ENCODE measurements at regions not wholly inside any gene's neighbourhood (a gene's known extent, or its start where the extent isn't known, plus 50 kb on each side); places are given as distances from the start of the nearest gene placed in this dataset.

- H3K4me3 ChIP-seq (replicated peaks; ENCODE audit: low read depth, low read length): no peak overlapping the region
- DNase-seq (ENCODE audit: extremely low read depth, low read depth): no peak
- TF ChIP-seq CTCF (IDR thresholded peaks at IDR 0.05; ENCODE audit: low read depth, low read length, missing control alignments): no peak
Observed at GRCh38 chr4:159048166-159048886, 54.6 kb upstream of the RAPGEF2 start.

DNA sequence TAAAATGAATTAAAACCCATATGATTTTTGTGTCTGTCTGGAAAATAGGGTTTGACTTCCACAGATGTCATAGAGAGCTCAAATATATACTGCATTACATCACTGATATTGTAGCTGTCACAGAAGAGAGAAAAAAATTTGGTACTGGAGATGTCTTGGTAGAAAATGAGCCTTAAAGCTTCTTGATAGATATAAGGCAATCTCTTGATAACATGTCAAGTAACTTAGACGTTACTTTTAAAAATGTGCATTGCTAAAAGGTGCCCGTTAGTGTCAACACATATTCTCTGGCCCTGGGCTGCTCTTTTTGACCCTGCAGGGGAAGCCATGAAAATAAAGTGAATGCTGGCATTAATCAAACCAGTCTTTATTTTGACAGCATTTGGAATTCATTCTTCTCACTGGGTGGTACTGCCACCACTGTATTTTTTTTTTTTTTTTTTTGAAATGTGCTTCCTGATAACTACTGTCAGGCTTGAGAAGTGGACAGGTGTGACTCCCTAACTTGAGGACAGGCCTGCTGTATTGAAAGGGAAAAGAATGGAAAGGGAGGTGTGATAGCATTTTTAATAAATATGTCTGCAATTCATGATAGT, 53.0 kb upstream of the RAPGEF2 start:
- DNase-seq (ENCODE audit: extremely low read depth, low read depth): no peak
- TF ChIP-seq CTCF (IDR thresholded peaks at IDR 0.05; ENCODE audit: low read depth, low read length, missing control alignments): no peak
- no peak overlapping the region for H3K4me3 ChIP-seq (replicated peaks; ENCODE audit: low read depth, low read length)

DNA sequence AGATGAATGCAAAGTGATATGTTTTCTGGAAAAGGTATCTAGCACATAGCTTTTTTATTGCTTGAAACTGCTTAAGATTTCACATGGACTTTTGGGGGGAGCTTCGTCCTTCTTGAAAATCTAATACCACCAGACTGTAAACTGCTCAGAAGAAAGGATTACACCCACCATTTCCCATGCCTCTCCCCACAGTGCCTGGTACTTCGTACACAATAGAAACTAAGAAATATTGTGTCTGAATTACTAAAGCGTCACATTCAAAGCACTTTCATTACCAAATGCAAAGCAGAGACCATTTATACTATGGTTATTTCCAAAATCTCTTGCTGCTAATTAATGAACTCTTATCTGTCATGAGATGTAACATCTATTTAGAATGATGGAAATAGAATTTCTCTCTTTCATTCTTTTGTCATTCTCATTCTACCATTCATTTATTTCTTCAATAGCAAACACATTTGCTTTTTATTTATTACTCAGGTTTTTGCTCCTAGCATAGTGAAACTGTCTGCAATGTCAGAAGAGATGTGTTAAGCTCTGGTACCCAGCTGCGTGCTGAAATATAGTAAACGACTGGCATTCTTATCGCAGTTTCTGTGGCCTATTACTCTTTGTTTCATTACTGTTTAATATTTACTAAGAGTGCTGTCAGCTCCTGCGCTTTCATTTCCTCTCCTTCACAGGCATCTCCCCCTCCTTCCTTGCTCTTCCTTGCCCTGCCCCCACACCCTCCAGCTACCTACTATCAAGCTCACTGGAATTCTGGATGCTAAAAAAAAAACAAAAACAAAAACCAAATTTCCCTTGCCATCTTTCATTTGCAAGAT, 51.4 kb upstream of the RAPGEF2 start:
- H3K4me3 ChIP-seq (replicated peaks; ENCODE audit: low read depth, low read length): no peak overlapping the region
- TF ChIP-seq CTCF (IDR thresholded peaks at IDR 0.05; ENCODE audit: low read depth, low read length, missing control alignments): no peak
- no peak for DNase-seq (ENCODE audit: extremely low read depth, low read depth)

- no peak overlapping the region for H3K4me3 ChIP-seq (replicated peaks; ENCODE audit: low read depth, low read length)
- TF ChIP-seq CTCF (IDR thresholded peaks at IDR 0.05; ENCODE audit: low read depth, low read length, missing control alignments): no peak
- no peak for DNase-seq (ENCODE audit: extremely low read depth, low read depth)
Observed at GRCh38 chr4:159052315-159052714, 50.6 kb upstream of the RAPGEF2 start.

Data from HFF-Myc (cell line).